ENCODE measurements at regions not wholly inside any gene's neighbourhood (a gene's known extent, or its start where the extent isn't known, plus 50 kb on each side); places are given as distances from the start of the nearest gene placed in this dataset.

DNA sequence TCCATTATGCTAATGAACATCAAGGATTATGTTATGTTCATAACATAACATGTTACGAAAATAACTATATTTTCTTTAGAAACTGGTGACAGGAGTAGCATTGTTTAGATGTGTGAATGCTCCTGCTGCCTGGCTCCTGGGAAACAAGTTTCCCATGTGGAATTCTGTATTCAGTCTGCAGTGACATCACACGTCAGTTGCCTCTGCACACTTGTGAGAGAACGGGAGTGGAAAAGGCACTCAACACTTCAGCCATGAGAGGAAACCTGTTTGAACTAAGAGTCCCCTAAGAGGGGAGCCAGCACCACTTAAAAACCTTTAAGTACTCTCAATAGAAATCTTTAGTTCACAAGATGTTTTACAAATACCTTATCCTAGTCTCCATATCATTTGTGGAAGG lies 140.3 kb upstream of the FAM20C start:
- no peak overlapping the region for H3K4me3 ChIP-seq
- no peak overlapping the region for H3K4me2 ChIP-seq
- no peak for TF ChIP-seq EZH2phosphoT487 (IDR thresholded peaks at IDR 0.05; ENCODE audit: low read depth, severe bottlenecking, unreplicated experiment)
- no peak for TF ChIP-seq EZH2 (IDR thresholded peaks at IDR 0.05; ENCODE audit: borderline replicate concordance)
- no peaks in the 10 kb centered on the region for H3K36me3 ChIP-seq (replicated peaks; ENCODE audit: insufficient read depth, low read depth)
- H4K20me1 ChIP-seq (ENCODE audit: insufficient read depth, poor library complexity, severe bottlenecking) = no peaks in the 10 kb centered on the region
- no peaks in the 10 kb centered on the region for H3K79me2 ChIP-seq
- no peak overlapping the region for H2AFZ ChIP-seq
- no peaks in the 10 kb centered on the region for H3K27me3 ChIP-seq
- H3K27ac ChIP-seq = no peak overlapping the region
- no peaks in the 10 kb centered on the region for H3K9me2 ChIP-seq (replicated peaks; ENCODE audit: insufficient read depth)
- WGBS (ENCODE audit: low lambda C conversion rate, missing lambda C conversion rate) = 65% methylated on average over 3 of the region's 3 CpGs
- no peak for DNase-seq (ENCODE audit: low spot score)
- H3K9me3 ChIP-seq (ENCODE audit: low read depth) = no peaks in the 10 kb centered on the region
- no peaks in the 10 kb centered on the region for H3K4me1 ChIP-seq (ENCODE audit: insufficient read depth)

DNA sequence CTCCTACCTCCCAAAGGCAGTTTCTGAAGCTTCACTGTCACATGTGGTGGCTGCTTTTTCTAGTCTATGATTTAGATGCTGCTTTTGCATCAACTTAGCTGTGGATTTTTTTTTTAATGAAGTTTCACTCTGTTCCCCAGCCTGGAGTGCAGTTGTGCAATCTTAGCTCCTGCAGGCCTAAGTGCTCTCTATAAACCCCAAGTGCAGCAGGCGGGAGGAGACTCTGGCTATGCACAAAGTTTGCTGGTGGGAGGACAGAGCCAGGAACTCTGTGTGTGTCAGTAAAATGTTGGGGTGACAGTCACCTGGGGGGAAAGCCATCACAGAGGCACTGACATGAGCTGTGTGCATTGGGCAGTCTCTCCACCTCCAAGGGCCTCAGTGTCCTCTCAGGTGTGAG lies 138.8 kb upstream of the FAM20C start:
- no peak for DNase-seq (ENCODE audit: low spot score)
- Histone ChIP-seq H3K4me1 (ENCODE audit: insufficient read depth) (no peaks in the 10 kb centered on the region), H3K36me3 (replicated peaks; ENCODE audit: insufficient read depth, low read depth) (no peaks in the 10 kb centered on the region), H2AFZ (no peak overlapping the region), H3K27me3 (no peaks in the 10 kb centered on the region), H3K9me3 (ENCODE audit: low read depth) (no peaks in the 10 kb centered on the region), H3K79me2 (no peaks in the 10 kb centered on the region), H3K27ac (no peak overlapping the region), H3K9me2 (replicated peaks; ENCODE audit: insufficient read depth) (no peaks in the 10 kb centered on the region), H3K4me3 (no peak overlapping the region), H3K4me2 (no peak overlapping the region), H4K20me1 (ENCODE audit: insufficient read depth, poor library complexity, severe bottlenecking) (no peaks in the 10 kb centered on the region)
- 93% methylated on average over 1 of the region's 1 CpG for WGBS (ENCODE audit: low lambda C conversion rate, missing lambda C conversion rate)
- TF ChIP-seq, protein P1, sequence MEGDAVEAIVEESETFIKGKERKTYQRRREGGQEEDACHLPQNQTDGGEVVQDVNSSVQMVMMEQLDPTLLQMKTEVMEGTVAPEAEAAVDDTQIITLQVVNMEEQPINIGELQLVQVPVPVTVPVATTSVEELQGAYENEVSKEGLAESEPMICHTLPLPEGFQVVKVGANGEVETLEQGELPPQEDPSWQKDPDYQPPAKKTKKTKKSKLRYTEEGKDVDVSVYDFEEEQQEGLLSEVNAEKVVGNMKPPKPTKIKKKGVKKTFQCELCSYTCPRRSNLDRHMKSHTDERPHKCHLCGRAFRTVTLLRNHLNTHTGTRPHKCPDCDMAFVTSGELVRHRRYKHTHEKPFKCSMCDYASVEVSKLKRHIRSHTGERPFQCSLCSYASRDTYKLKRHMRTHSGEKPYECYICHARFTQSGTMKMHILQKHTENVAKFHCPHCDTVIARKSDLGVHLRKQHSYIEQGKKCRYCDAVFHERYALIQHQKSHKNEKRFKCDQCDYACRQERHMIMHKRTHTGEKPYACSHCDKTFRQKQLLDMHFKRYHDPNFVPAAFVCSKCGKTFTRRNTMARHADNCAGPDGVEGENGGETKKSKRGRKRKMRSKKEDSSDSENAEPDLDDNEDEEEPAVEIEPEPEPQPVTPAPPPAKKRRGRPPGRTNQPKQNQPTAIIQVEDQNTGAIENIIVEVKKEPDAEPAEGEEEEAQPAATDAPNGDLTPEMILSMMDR (IDR thresholded peaks at IDR 0.05; ENCODE audit: poor library complexity) = no peak
- no peak for TF ChIP-seq EZH2phosphoT487 (IDR thresholded peaks at IDR 0.05; ENCODE audit: low read depth, severe bottlenecking, unreplicated experiment)

DNA sequence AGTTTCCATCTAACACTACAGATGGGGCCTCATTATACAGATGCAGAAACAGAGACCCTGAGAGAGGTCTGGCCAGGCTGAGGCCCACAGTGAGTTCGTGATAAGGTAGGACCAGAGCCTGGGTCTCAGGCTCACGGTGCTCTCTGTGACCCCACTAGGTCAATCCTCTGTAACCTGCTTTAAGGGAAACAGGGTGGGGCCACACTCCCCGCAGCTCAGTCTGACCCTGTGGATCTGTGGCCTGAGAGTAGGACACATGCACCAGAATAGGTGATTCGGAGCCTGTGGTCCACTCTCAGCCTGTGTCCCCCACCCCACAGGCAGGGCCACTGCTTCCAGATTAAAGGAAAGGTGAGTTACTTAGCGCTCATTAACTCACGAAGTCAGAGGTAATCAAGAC lies 137.8 kb upstream of the FAM20C start:
- no peak for TF ChIP-seq EZH2 (IDR thresholded peaks at IDR 0.05; ENCODE audit: borderline replicate concordance)
- TF ChIP-seq EZH2phosphoT487 (IDR thresholded peaks at IDR 0.05; ENCODE audit: low read depth, severe bottlenecking, unreplicated experiment) = no peak
- TF ChIP-seq, protein P1 (IDR thresholded peaks at IDR 0.05; ENCODE audit: poor library complexity) = no peak
- WGBS (ENCODE audit: low lambda C conversion rate, missing lambda C conversion rate) = 84% methylated on average over 6 of the region's 6 CpGs
- no peaks in the 10 kb centered on the region for H3K27me3 ChIP-seq

DNA sequence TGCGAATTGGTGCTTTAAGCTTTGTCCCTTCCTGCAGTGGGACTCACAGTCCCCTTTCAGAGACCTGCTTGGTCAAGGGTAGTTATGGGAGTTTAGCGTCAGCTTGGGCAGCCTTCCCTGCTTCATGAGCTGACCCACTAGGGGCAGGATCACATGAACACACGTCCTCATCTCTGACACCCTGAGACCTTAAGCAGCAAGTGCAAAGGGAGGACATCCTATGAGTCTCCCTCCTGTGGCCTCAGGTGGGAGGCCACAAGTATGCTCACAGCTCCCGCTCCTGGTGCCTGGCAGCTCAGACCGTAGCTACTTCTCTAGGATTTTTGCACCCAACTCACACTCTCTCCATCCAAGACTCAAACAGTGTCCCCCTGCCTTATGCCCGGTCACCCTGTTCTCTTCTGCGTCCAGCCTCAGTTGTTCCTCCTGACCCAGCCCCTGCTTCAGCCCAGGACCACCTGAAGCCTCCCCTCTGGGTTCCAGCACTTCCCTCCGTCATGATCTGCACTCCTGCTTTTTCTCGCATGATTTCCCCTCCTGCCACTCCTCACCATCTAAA lies 136.6 kb upstream of the FAM20C start:
- Histone ChIP-seq H2AFZ (no peak overlapping the region), H3K4me2 (no peak overlapping the region), H3K9me2 (replicated peaks; ENCODE audit: insufficient read depth) (no peaks in the 10 kb centered on the region), H3K36me3 (replicated peaks; ENCODE audit: insufficient read depth, low read depth) (no peaks in the 10 kb centered on the region), H3K27ac (no peak overlapping the region), H3K4me1 (ENCODE audit: insufficient read depth) (no peaks in the 10 kb centered on the region), H3K27me3 (no peaks in the 10 kb centered on the region), H4K20me1 (ENCODE audit: insufficient read depth, poor library complexity, severe bottlenecking) (no peaks in the 10 kb centered on the region), H3K9me3 (ENCODE audit: low read depth) (no peaks in the 10 kb centered on the region), H3K79me2 (no peaks in the 10 kb centered on the region), H3K4me3 (no peak overlapping the region)
- DNase-seq (ENCODE audit: low spot score) = no peak
- no peak for TF ChIP-seq EZH2 (IDR thresholded peaks at IDR 0.05; ENCODE audit: borderline replicate concordance)
- TF ChIP-seq EZH2phosphoT487 (IDR thresholded peaks at IDR 0.05; ENCODE audit: low read depth, severe bottlenecking, unreplicated experiment) = no peak
- TF ChIP-seq, protein P1 (IDR thresholded peaks at IDR 0.05; ENCODE audit: poor library complexity) = no peak
- 79% methylated on average over 9 of the region's 9 CpGs for WGBS (ENCODE audit: low lambda C conversion rate, missing lambda C conversion rate)

More for the DNA sequence above, 137.8 kb upstream of the FAM20C start:
- Histone ChIP-seq H3K9me2 (replicated peaks; ENCODE audit: insufficient read depth) (no peaks in the 10 kb centered on the region), H3K4me2 (no peak overlapping the region), H4K20me1 (ENCODE audit: insufficient read depth, poor library complexity, severe bottlenecking) (no peaks in the 10 kb centered on the region), H3K4me1 (ENCODE audit: insufficient read depth) (no peaks in the 10 kb centered on the region), H3K79me2 (no peaks in the 10 kb centered on the region), H2AFZ (no peak overlapping the region), H3K27ac (no peak overlapping the region), H3K36me3 (replicated peaks; ENCODE audit: insufficient read depth, low read depth) (no peaks in the 10 kb centered on the region), H3K4me3 (no peak overlapping the region), H3K9me3 (ENCODE audit: low read depth) (no peaks in the 10 kb centered on the region)
- DNase-seq (ENCODE audit: low spot score) = no peak

Measured in hepatocyte (in vitro differentiated cells).